LNCAP (cell line): ENCODE measurements at regions not wholly inside any gene's neighbourhood (a gene's known extent, or its start where the extent isn't known, plus 50 kb on each side); places are given as distances from the start of the nearest gene placed in this dataset.

ENCODE experiments used
- CTCF ChIP-seq: fragments of 450-650 bp; IDR thresholded peaks from 2 replicates; pipeline ENCODE4 v1.5.1; 2017; ENCODE audit warnings: mild to moderate bottlenecking

DNA sequence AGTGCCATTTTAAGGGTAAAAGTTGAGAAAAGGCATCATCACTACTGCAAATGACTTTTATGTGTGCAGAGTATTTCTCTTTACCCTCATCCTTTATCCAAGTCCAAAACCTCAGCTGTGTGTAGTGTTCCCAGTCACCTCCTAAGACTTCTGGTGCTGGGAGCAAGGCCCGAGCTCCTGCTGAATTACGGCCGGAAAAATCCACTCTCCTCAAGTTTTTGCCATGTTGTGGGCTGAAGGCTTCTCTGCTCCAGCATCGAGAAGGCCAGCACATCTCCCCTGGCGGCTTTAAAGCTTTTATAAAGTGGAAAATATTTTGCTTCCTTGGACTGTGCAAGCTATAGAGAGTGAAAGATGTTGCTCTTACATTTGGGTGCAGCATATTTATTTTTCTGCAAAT, 153.2 kb upstream of the THBS2 start:
- no peak for TF ChIP-seq CTCF

- TF ChIP-seq CTCF: no peak
These were observed 152.4 kb upstream of the THBS2 start for GRCh38 chr6:169406034-169406433.

DNA sequence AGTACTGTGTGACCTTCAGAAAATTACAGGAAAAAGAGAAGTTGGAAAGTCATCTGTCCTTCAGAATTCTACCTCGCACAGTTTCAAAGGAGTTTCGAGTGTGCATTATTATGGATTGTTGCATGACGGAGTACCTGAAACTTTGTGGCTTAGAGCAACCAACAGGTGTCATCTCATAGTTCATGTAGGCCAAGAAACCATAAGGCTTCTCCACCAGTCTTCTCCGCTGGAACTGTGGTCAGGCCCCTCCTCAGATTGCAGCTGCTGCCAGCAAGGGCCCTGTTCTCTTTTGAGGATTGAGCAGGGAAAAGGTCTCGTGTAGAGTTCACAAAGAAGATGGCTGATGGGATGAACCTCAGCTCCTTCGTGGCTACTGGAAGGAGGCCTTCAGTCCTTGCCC, 151.2 kb upstream of the THBS2 start:
- no peak for TF ChIP-seq CTCF

DNA sequence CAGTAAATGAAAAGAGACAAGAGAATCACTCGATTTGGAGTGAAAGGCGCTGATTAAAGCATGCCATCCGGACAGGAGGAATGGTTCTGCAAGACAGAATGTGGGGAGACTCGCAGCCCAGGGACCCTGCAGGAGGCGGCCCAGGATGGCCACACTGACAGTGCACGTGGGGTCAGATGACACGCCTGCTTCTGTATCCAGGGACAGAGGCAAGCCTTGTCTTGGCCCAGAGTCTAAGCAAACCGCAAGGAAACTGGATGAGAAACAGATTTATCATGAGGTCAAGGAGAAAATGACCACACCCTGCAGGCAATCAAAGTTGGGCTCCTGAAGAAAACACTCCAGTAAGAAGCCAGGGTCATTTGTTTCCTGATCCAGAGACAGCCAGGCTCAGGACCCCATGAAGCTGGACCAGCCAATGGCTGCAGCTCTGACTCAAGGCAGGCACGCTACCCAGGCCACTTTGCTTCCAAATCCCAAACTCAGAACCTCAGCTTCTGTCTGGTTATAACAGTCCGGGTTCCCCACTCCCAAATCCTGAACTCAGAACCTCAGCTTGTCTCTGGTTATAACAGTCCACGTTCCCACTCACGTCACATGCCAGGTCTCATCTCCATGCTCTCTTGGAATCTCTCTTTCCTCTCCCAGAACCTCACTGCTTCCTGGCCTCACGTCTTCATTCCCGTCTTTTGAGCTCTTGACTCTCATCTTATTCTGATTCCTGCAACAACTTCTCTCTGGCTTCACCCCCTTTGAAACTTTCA, 144.9 kb upstream of the THBS2 start:
- no peak for TF ChIP-seq CTCF

DNA sequence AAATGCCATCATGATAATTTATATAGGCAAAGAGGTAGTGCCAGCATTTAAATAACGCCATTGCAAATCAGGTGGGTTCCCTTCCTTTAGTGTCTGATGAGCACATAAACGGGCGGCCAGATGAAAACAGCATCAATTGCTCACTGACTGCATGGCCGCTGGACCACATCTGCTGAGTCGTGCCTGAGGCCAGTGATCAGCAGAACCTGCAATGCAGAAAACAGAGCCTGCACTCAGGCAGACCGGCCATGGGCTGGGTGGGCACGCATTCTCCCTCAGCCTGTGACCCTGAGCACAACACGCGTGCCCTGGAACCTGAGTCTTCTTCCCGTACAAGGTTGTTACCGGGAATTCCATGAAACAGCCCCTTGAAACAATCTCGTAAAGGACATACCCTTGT, 144.0 kb upstream of the THBS2 start:
- no peak for TF ChIP-seq CTCF

- no peak for TF ChIP-seq CTCF
These were observed 143.0 kb upstream of the THBS2 start for GRCh38 chr6:169396554-169397163.

- TF ChIP-seq CTCF: no peak
These were observed 141.6 kb upstream of the THBS2 start for GRCh38 chr6:169395080-169395805.
